Transverse colon (tissue), 4 donors: ENCODE measurements at regions not wholly inside any gene's neighbourhood (a gene's known extent, or its start where the extent isn't known, plus 50 kb on each side); places are given as distances from the start of the nearest gene placed in this dataset.

Experiments
- CTCF ChIP-seq, 5 experiments: fragments of 200-600 bp in 3 of 5; fragments of 450-650 bp in 2 of 5; sonication (generic) in 3 of 5; IDR thresholded peaks; 1 replicate in 2 of 5; 2 replicates in 3 of 5; pipeline ENCODE4 v1.5.1; 2016 to 2017; ENCODE audit warnings: antibody characterized with exemption in 5 of 5, inconsistent platforms in 3 of 5, mild to moderate bottlenecking in 2 of 5, moderate library complexity in 1 of 5
- POLR2A ChIP-seq: fragments of 450-650 bp; IDR thresholded peaks from one replicate; pipeline ENCODE4 v1.6.1; 2016; ENCODE audit warnings: antibody characterized with exemption, mild to moderate bottlenecking, moderate library complexity
- POLR2AphosphoS5 ChIP-seq, 3 donors: sonication (generic); formaldehyde crosslinking; IDR thresholded peaks; one replicate each; pipeline ENCODE4 v1.6.1; 2016; ENCODE audit warnings: antibody characterized with exemption in 3 of 3

GRCh38 chr13:103349211-103349980 is 283.2 kb upstream of the SLC10A2 start:
- no peak for TF ChIP-seq CTCF (IDR thresholded peaks at IDR 0.05)
- no peak for TF ChIP-seq POLR2A
- no peak for TF ChIP-seq POLR2AphosphoS5 (IDR thresholded peaks at IDR 0.05)
